HL-60 (cell line): ENCODE measurements at regions not wholly inside any gene's neighbourhood (a gene's known extent, or its start where the extent isn't known, plus 50 kb on each side); places are given as distances from the start of the nearest gene placed in this dataset.
"Not testable (repeated sequence)": the region's sequence is repeated elsewhere in the genome, so short reads cannot be mapped to it uniquely, and the experiment has no call there.

Source experiments
- DNase-seq, 2 experiments: peaks; one replicate each; pipeline ENCODE4 v3.0.0-alpha.2; 2010 to 2020; ENCODE audit warnings: low read depth in 1 of 2, low spot score in 1 of 2
- H3K27ac ChIP-seq: fragments of 250-450 bp; sonication (Bioruptor Pico); replicated peaks from 2 replicates; pipeline ENCODE4 v1.5.1; 2020; ENCODE audit warnings: mild to moderate bottlenecking, moderate library complexity
- H3K27me3 ChIP-seq: fragments of 250-450 bp; sonication (Bioruptor Pico); 2 replicates; pipeline ENCODE4 v1.5.1; 2021; ENCODE audit warnings: mild to moderate bottlenecking, moderate library complexity; ENCODE audit not compliant: insufficient read depth, poor library complexity, severe bottlenecking
- H3K4me3 ChIP-seq: replicated peaks from 2 replicates; pipeline ENCODE4 v1.5.1; 2011; ENCODE audit warnings: mild to moderate bottlenecking, control low read depth, low read length; ENCODE audit not compliant: insufficient read depth
- GABPA ChIP-seq: IDR thresholded peaks from 2 replicates; pipeline ENCODE4 v1.6.1; 2012; ENCODE audit warnings: low read depth
- POLR2AphosphoS5 ChIP-seq: IDR thresholded peaks from 2 replicates; pipeline ENCODE4 v1.6.1; 2012; ENCODE audit warnings: low read depth
- SPI1 ChIP-seq: IDR thresholded peaks from 2 replicates; pipeline ENCODE4 v1.6.1; 2012; ENCODE audit warnings: low read depth, mild to moderate bottlenecking, borderline replicate concordance
- TF ChIP-seq, protein P1 (sequence below): IDR thresholded peaks from one replicate; pipeline ENCODE4 v1.5.1; 2011; ENCODE audit warnings: low read length, control low read depth, inconsistent platforms; ENCODE audit not compliant: insufficient read depth
- TF ChIP-seq, protein P2 (sequence below): IDR thresholded peaks from 2 replicates; pipeline ENCODE4 v1.6.1; 2012; ENCODE audit warnings: low read depth; ENCODE audit not compliant: insufficient replicate concordance

DNA sequence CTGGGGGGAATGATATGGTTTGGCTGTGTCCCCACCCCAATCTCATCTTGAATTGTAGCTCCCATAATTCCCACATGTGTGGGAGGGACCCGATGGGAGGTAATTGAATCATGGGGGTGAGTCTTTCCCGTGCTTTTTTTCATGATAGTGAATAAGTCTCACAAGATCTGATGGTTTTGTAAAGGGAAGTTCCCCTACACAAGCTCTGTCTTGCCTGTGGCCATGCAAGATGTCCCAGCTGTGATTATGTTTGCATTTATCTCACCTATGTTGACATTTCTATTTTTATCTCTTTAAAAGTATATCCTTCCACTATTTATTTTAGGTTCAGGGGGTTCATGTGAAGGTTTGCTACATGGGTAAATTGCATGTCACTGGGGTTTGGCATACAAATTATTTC lies 323.9 kb upstream of the GLI3 start:
- Histone ChIP-seq H3K27ac (no peak overlapping the region), H3K27me3 (no peaks in the 10 kb centered on the region), H3K4me3 (no peak overlapping the region)
- no peak for DNase-seq
- TF ChIP-seq SPI1 (no peak), GABPA (no peak), POLR2AphosphoS5 (no peak)
- TF ChIP-seq, protein P1, sequence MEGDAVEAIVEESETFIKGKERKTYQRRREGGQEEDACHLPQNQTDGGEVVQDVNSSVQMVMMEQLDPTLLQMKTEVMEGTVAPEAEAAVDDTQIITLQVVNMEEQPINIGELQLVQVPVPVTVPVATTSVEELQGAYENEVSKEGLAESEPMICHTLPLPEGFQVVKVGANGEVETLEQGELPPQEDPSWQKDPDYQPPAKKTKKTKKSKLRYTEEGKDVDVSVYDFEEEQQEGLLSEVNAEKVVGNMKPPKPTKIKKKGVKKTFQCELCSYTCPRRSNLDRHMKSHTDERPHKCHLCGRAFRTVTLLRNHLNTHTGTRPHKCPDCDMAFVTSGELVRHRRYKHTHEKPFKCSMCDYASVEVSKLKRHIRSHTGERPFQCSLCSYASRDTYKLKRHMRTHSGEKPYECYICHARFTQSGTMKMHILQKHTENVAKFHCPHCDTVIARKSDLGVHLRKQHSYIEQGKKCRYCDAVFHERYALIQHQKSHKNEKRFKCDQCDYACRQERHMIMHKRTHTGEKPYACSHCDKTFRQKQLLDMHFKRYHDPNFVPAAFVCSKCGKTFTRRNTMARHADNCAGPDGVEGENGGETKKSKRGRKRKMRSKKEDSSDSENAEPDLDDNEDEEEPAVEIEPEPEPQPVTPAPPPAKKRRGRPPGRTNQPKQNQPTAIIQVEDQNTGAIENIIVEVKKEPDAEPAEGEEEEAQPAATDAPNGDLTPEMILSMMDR, result no peak
- TF ChIP-seq, protein P2, sequence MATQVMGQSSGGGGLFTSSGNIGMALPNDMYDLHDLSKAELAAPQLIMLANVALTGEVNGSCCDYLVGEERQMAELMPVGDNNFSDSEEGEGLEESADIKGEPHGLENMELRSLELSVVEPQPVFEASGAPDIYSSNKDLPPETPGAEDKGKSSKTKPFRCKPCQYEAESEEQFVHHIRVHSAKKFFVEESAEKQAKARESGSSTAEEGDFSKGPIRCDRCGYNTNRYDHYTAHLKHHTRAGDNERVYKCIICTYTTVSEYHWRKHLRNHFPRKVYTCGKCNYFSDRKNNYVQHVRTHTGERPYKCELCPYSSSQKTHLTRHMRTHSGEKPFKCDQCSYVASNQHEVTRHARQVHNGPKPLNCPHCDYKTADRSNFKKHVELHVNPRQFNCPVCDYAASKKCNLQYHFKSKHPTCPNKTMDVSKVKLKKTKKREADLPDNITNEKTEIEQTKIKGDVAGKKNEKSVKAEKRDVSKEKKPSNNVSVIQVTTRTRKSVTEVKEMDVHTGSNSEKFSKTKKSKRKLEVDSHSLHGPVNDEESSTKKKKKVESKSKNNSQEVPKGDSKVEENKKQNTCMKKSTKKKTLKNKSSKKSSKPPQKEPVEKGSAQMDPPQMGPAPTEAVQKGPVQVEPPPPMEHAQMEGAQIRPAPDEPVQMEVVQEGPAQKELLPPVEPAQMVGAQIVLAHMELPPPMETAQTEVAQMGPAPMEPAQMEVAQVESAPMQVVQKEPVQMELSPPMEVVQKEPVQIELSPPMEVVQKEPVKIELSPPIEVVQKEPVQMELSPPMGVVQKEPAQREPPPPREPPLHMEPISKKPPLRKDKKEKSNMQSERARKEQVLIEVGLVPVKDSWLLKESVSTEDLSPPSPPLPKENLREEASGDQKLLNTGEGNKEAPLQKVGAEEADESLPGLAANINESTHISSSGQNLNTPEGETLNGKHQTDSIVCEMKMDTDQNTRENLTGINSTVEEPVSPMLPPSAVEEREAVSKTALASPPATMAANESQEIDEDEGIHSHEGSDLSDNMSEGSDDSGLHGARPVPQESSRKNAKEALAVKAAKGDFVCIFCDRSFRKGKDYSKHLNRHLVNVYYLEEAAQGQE, result no peak

DNA sequence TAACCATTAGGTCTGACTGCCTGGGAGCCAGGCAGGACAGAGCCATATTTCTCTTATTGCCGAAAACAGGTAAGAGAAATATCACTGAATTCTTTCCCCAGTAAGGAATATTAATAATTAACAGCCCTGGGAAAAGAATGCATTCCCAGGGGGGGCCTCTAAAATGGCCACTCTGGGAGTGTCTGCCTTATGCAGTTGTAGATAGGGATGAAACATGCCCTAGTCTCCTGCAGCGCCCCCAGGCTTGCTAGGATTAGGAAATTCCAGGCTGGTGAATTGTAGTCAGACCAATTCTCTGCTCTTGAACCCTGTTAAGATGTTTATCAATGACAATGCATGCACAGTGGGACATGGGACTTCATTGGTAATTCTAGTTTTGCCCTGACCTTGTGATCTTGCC lies 317.9 kb upstream of the GLI3 start:
- DNase-seq, H3K4me3 ChIP-seq, H3K27me3 ChIP-seq, H3K27ac ChIP-seq: not testable (repeated sequence)

DNA sequence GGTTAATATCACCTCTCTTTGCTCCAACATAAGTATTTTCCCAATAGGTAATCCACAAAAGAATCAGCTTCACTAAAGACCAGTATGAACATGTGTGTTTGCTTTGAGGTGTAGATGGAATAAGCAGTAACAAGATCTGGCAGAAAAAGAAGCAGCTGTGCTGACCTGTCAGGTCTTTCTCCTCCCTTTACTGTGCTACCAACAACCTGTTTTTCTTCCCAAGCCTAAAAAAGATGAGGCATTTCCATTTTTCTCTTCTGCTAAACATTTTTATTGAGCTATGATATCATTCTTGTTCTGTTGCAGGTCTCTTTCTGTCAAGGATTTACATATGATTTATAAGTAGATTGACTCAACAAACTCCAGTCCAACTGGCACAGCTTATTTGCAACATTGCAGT lies 315.2 kb upstream of the GLI3 start:
- peaks cover 2% of the 10 kb centered on the region for H3K27me3 ChIP-seq
- DNase-seq, result no peak
- no peak overlapping the region for H3K4me3 ChIP-seq
- TF ChIP-seq POLR2AphosphoS5, result no peak
- H3K27ac ChIP-seq, result no peak overlapping the region

DNA sequence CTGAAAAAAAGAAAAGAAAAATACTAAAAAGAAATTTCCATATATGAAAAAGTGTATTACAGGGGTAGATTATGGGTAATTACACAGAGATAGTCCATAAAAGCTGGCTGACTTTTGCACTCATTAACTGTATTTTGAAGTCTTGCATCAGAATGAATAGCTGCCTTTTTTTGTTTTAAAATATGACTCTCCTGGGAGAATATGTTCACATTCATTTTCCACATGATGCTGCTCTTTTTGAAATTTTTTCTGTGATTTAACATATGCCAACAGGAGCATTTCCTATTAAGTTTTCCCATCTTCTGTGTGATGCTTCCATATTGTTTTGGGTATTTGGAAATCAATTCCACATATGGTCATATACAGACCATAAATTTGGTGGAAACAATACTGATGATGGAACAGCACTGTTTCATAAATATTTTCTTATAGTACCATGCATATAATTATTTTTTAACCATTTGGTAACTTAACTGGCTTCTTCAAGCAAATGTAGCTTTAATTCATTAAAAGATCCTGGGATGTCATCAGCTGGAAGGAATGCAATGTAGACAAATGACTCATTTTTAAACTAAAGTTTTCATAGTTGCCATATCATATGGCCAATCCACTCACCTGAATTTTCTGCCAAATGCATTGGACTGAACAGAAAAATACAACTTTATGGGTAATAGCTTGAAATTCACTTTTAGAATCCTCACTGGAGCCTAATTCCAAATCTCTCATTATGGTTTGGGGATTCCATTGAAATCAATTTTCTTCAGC lies 313.9 kb upstream of the GLI3 start:
- Histone ChIP-seq H3K27me3 (peaks cover 2% of the 10 kb centered on the region), H3K27ac (no peak overlapping the region), H3K4me3 (no peak overlapping the region)
- no peak for DNase-seq
- TF ChIP-seq POLR2AphosphoS5, result no peak
- TF ChIP-seq, protein P2, result no peak
- TF ChIP-seq, protein P1, result no peak
- TF ChIP-seq GABPA, result no peak
- TF ChIP-seq SPI1, result no peak

DNA sequence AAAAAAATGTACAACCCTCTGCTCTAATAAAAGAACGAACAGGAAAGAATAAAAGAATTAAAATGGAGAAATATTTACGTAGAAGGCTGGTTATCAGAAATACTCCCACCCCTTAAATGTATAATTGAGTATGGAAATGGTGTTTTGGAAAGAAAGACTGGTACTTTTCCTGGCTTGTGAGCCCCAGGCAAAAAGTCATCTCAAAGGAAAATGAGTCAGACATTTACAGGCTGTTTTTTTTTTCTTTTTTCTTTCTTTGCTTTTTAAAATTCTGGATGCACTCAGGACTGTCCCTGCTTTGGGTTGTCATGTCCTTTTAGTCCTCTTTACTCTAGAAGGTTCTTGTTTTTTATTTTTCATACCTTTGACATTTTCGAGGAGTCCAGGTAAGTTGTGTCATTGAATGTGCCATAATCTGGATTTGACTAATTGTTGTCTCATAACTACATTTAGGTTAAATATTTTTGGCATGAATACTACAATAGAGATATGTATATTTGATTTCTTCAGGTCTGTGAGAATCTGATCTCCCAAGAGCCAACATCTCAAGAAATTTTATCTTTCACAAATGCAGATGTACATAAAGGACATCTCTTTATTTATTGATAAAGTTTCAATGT lies 313.0 kb upstream of the GLI3 start:
- Histone ChIP-seq H3K4me3 (no peak overlapping the region), H3K27me3 (peaks cover 2% of the 10 kb centered on the region), H3K27ac (no peak overlapping the region)
- TF ChIP-seq, protein P1, result no peak
- TF ChIP-seq POLR2AphosphoS5, result no peak
- TF ChIP-seq, protein P2, result no peak
- TF ChIP-seq GABPA, result no peak
- TF ChIP-seq SPI1, result no peak
- no peak for DNase-seq
